ENCODE measurements at regions not wholly inside any gene's neighbourhood (a gene's known extent, or its start where the extent isn't known, plus 50 kb on each side); places are given as distances from the start of the nearest gene placed in this dataset.

DNA sequence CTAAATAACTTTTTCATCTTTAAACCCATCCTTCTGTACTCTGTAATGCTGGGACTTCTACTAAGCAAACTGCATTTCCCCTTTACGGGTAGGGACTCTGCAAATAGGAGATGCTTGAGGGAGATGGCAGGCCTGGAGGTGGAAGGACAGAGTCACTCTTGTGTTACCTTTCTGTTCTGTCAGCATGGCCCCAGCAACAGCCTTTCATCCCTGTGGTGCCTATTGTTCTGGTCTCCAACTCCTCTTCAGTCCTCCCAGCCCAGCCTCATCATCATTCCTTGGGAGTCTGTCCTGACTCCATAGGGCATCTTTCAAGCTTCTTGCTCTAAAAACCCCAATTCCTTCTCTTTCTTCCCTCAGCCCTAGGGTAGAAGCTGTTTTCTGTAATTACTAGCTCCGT lies 230.0 kb downstream of the SNX13 start:
- H3K36me3 Mint-ChIP-seq: no peaks in the 10 kb centered on the region
- peaks cover 0 to 5% (median 3%) of the 10 kb centered on the region in 3 donors for H3K4me1 Mint-ChIP-seq
- no peak overlapping the region for H3K27ac Mint-ChIP-seq
- H3K9me3 Mint-ChIP-seq: no peaks in the 10 kb centered on the region
- no peak overlapping the region for H3K4me3 Mint-ChIP-seq
- peaks cover 5% of the 10 kb centered on the region for H3K27me3 Mint-ChIP-seq

DNA sequence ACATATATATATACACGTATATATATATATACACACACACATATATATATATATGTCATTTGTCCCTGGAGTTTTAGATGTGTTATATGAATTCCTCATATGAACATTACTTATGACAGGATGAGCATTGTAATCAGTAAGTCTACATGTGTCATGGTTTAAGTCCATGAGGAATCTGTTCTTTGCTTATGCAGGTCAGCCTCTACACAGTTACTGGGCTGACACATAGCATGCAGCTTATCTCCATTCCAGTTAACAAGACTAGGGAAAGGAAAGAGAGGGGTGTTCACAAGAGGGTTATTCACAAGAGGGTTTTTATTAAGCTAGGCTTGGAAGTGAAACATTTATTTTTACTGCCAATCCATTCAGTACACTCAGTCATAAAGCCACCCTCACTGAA lies 226.7 kb downstream of the SNX13 start:
- H3K27me3 Mint-ChIP-seq: peaks cover 8% of the 10 kb centered on the region
- H3K9me3 Mint-ChIP-seq: no peaks in the 10 kb centered on the region
- no peaks in the 10 kb centered on the region for H3K36me3 Mint-ChIP-seq
- H3K4me1 Mint-ChIP-seq: peaks cover 0 to 5% (median 3%) of the 10 kb centered on the region in 3 donors
- no peak overlapping the region for H3K4me3 Mint-ChIP-seq
- H3K27ac Mint-ChIP-seq: no peak overlapping the region

DNA sequence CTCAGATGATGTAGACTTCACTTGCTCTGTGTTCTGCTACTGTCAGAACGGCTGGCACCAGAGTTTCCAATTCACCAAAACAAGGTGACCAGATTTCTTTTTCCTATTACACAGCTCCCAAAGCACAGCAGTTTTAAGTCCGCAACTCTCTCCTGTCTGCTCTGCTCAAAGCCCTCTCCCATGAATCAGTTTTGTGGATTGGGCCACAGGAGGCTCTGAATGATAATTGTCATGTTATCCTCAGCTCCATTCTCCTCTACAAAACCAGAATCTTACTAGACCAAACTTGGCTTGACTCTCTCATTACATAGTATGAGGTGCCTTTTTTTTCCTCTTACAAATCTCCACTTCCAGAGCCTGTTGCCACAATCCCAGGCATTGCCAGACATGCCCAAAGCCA lies 223.5 kb downstream of the SNX13 start:
- H3K27ac Mint-ChIP-seq: no peak overlapping the region
- no peak overlapping the region for H3K4me3 Mint-ChIP-seq
- no peaks in the 10 kb centered on the region for H3K9me3 Mint-ChIP-seq
- H3K36me3 Mint-ChIP-seq: no peaks in the 10 kb centered on the region
- H3K4me1 Mint-ChIP-seq: no peaks in the 10 kb centered on the region
- H3K27me3 Mint-ChIP-seq: peaks cover 7% of the 10 kb centered on the region

DNA sequence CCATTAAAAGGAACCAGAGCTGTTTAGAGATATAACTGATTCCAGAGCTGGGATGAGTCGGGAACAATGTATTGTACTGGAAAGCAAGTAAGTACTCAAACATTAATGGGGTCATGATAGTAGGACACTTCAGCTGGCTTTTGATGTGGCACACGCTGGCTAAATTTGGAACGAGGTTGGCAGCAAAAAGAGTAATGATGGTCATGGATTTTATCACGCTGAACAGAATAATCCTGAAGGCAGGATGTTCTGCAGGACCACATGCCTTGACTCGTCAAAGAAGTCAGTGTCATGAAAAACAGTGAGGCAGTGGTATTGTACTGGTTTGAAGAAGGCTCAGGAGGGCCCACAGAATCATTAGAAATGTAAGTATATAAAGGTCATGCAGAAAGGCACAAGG lies 220.3 kb downstream of the SNX13 start:
- Mint-ChIP-seq H3K9me3 (no peaks in the 10 kb centered on the region), H3K4me3 (no peak overlapping the region), H3K27me3 (peaks cover 5% of the 10 kb centered on the region), H3K27ac (no peak overlapping the region), H3K36me3 (no peaks in the 10 kb centered on the region), H3K4me1 (no peaks in the 10 kb centered on the region)

DNA sequence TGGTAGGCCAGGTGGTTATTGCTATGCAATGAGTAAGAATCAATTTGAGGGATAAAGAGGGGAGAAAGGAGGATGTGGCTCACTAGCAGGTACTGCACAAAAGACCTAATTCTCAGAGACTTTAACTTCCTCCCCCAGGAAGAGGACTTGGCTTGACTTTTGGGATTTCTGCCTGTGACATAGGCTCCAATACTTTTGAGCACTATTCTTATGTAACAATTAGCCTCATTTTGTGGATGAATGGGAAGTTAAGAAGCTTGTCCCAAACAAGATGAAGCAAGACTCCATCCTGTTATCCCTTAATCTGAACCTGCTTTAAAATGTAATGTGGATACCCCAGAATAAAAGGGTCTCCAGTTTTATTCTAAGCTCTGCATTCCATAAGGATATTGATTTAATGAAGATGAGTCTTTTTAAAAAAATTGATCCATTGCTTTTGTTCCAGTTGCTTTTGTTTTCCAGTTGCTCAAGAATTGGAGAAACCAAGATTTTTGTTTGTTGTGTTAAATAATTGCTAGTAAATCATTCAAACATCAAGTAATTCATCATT lies 218.5 kb downstream of the SNX13 start:
- Mint-ChIP-seq H3K4me1 (no peaks in the 10 kb centered on the region), H3K36me3 (no peaks in the 10 kb centered on the region), H3K27me3 (peaks cover 4% of the 10 kb centered on the region), H3K4me3 (no peak overlapping the region), H3K27ac (no peak overlapping the region), H3K9me3 (no peaks in the 10 kb centered on the region)

DNA sequence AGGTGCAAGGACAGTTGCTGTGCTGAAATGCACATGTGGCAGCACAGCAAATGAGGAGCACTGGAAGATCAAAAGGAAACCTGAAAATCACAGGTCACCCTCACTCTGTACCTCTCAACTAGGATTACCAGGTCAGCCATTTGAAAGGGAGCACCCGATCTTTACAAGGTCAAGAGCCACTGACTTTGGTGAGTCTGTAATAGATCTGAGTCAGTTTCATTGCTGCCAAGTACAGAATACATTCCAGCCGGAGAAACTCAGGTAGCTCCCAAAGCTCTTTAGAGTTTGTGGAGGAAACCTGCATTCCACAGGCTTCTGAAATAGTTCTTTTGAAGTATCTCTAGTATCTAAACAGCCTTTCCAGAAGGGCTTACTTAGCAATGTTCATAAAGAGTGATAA lies 217.5 kb downstream of the SNX13 start:
- Mint-ChIP-seq H3K4me1 (no peaks in the 10 kb centered on the region), H3K4me3 (no peak overlapping the region), H3K27ac (no peak overlapping the region), H3K9me3 (peaks cover 0 to 2% (median 0%) of the 10 kb centered on the region in 3 donors), H3K27me3 (peaks cover 1% of the 10 kb centered on the region), H3K36me3 (no peaks in the 10 kb centered on the region)

DNA sequence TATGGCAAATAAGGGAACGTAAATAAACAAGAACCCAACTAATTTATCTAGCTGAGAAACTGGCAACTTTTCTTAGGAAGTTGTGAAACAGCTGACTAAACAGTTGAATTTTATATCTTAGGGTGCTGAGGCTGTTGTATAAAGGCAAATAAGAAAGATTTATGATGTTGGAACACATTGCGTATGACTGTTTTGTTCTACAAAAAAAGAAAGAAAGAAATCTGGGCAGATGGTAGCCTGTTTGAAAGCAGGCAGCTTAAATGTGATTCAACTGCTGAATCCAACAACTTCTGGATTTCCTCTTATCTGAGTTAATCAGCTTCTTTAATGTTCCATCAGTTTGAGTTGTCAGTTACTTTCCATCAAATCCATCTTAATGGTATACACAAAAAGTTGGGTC lies 214.5 kb downstream of the SNX13 start:
- no peaks in the 10 kb centered on the region for H3K4me1 Mint-ChIP-seq

GRCh38 chr7:17732083-17732482 lies 208.2 kb downstream of the SNX13 start:
- Mint-ChIP-seq H3K27ac (no peak overlapping the region), H3K4me1 (no peaks in the 10 kb centered on the region), H3K9me3 (peaks cover 0 to 2% (median 0%) of the 10 kb centered on the region in 3 donors), H3K36me3 (no peaks in the 10 kb centered on the region), H3K27me3 (no peaks in the 10 kb centered on the region), H3K4me3 (no peak overlapping the region)

More for the DNA sequence above, 214.5 kb downstream of the SNX13 start:
- no peak overlapping the region for H3K27ac Mint-ChIP-seq
- no peaks in the 10 kb centered on the region for H3K36me3 Mint-ChIP-seq
- no peaks in the 10 kb centered on the region for H3K27me3 Mint-ChIP-seq
- no peak overlapping the region for H3K4me3 Mint-ChIP-seq
- peaks cover 0 to 2% (median 0%) of the 10 kb centered on the region in 3 donors for H3K9me3 Mint-ChIP-seq

All from IgD-negative memory B cell (primary cell).